ENCODE measurements at regions not wholly inside any gene's neighbourhood (a gene's known extent, or its start where the extent isn't known, plus 50 kb on each side); places are given as distances from the start of the nearest gene placed in this dataset.

DNA sequence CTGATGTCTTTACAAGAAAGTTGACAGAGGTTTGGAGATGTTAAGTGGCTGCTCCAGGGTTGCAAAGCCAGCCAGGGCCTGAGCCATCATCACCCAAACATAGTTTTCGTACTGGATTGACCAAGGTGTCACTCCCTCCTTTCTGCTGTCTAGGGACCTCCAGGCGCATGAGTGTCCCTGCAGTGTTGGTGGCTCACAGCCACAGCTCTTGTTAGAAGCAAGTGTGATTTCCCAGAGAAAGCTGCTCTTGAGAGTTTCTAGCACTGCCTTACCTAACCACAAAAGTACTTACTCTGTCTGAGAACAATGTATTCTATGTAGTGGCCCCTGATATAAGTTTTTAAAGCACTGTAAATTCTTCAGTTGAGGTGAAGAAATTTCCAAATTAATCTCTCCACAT lies 144.1 kb downstream of the SOX2 start:
- no peak for DNase-seq (ENCODE audit: low read depth in 2 of 2)

DNA sequence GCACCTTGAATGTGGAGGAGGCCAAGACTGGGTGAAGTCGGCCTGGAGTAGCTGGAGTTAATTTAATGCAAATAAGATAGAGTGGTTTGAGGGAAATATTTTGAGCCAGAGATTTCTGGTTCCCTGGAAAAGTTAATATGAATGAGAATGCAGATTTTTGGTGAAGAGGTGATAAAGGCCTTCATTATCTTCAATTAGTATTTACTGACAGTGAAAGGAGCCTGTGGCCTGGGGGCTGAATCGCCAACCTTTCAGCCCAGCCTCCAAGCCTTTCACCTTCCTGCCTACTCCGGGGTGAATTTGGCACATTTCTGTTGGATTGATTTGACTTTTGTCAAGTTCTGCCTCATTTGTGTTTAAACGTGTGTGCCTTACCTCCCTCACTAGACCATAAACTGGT lies 147.8 kb downstream of the SOX2 start:
- no peak for DNase-seq (ENCODE audit: low read depth in 2 of 2)

DNA sequence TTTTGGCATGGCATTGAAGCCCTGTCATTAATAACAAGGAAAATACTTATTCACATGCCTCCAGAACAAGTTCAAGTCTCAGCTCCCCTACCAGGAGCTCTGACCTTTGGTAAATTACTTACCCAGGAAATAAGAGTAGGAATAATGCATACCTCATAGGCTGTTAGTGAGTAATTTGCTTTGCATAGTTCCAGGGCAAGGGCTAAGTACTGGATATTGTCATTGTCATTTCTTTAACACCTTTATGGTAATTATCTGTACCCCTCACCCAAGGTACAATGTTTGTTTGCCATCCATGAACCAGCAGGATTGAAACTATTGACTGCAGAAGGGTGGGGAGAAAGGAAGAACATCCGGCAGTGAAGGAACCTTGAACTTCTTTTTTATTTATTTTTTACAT lies 148.5 kb downstream of the SOX2 start:
- no peak for DNase-seq (ENCODE audit: low read depth in 2 of 2)

DNA sequence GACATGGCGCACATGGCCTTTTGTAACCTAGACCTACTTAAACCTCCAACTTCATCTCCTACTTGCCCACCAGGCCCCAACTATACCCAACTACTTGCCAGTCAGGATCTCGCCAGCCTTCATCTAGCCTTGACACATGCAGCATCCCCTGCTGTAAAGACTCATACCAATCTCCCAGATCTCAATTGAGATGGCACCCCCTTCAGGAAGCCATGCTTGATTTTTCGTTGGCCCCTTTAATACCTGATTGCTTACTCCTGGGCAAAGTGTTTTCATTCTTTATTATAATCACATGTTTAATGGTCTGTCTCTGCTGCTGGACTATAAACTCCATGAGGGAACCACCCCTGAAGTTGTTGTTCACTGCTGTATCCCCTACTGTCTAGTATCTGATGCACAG lies 150.8 kb downstream of the SOX2 start:
- no peak for DNase-seq (ENCODE audit: low read depth in 2 of 2)

DNA sequence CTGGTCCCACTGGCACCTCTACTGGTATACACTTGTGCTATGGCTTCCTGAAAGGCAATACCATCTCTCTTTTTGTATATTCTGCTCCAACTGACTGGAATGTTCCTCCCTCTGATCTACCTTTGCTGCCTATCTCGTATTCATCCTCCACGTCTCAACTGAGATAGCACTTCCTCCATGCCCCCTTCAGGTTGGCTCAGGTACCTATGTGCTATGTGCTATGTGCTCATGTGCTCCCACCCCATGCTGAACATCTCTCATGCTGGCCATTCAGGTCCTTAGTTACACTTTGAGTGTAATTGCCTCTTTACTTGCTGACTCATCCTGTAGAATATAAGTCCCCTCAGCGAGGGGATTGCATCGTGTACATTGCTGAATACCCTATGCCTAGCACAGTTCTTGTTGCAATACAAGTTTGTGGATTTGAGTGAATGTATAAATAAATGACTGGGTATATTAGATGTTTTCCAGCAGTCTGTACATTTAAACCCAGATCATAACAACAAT lies 156.9 kb downstream of the SOX2 start:
- DNase-seq (ENCODE audit: low read depth in 2 of 2): no peak

DNA sequence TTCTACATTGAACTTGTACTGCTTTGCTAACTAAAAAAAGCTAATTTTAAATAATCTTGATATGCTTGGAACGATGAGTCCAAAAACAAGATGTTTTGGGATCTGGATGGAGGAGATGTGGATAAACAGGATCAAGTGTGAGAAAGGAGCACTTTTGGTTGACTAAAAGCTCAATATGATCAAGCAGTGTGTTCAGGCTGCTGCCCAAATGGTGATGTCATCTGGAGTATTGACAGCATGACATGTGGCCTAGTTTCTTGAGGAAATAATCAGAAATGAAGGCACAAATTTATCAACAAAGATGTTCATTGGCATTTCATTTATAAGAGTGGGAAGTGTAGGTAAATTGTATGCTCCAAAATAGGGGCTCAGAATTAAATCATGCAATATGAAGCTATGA lies 161.2 kb downstream of the SOX2 start:
- no peak for DNase-seq (ENCODE audit: low read depth in 2 of 2)

DNA sequence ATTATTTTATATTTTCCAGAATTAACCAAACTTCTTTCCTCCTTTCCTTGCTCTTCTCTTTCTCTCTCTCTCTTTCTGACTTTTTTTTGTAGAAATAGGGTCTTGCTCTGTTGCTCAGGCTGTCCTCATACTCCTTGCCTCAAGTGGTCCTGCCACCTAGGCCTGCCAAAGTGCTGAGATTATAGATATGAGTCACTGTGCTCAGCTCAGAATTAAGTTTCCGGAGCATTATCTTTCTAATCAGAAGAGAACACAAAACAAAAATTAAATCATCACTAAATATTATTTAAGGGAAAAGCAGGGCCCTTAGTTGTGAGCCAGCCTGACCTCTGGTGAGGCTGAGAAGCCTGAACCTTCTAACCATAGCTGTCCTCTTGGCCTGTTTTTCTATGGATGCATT lies 168.2 kb downstream of the SOX2 start:
- DNase-seq (ENCODE audit: low read depth in 2 of 2): no peak

DNA sequence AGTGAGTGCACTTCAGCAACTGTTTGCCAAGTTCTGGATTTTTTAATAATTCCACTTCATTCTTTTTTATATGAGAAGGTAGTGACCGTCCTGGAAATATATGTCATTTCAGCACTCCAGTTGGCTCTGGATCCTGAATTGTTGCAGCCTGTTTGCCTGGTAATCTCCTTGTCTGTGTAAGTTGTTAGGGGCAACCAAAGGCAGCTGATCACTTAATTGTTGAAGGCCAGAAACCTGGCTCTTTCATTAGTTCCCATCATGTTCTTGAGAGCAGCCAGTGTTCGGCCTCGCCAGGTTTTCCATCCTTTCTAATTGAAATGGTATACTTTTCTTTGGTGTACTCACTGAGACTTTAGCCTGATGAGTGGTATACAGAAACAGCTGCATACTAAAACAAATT lies 168.6 kb downstream of the SOX2 start:
- DNase-seq (ENCODE audit: low read depth in 2 of 2): no peak

- DNase-seq (ENCODE audit: low read depth in 2 of 2): no peak
Measured at GRCh38 chr3:181881749-181882148, 170.0 kb downstream of the SOX2 start.

DNA sequence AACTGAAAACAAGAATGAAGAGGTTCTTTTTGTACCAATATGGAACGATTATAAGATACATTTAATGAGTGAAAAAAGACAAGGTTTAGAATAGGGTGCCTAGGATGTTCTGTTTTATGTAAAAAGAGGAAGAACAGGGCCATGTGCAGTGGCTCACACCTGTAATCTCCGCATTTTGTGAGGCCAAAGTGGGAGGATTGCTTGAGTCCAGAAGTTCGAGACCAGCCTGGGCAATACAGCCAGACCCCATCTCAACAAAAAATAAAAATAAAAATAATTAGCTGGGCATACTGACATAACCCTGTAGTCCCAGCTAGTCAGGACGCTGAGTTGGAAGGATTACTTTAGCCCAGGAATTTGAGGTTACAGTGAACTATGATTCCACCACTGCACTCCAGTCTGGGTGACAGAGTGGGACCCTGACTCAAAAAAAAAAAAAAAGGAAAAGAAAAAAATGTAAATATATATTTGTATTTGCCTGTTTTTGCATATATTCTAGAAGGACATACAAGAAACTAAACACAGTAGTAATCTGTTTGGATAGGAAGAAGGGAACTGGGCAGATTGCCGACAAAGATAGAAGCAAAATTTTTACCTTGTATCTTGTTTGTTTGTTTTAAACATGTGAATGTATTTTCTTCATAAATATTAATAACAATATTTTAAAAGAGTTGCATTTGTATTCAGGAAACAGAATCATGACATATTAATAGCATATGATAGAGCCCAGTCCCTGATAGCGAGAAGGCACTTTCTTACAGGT lies 174.3 kb downstream of the SOX2 start:
- DNase-seq (ENCODE audit: low read depth in 2 of 2): no peak

GRCh38 chr3:181886676-181887075 lies 175.0 kb downstream of the SOX2 start:
- no peak for DNase-seq (ENCODE audit: low read depth in 2 of 2)

DNA sequence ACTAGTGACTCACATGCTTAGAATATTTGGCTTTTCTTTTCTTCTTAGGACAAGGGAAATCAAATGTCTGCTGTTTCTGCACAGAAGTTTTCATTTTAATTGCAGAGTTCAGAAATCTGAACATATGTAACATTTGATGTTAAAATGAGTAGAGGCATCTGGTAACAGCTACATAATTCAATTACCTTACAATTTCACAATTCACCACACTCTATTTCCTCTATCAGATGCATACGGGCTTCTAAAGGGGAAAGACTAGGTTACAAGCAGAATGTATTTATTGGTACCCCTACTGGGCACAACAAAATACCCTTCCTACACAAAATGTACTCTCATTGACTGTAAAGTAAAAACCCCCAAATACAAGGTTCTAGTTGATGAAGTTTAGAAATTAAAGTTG lies 176.0 kb downstream of the SOX2 start:
- no peak for DNase-seq (ENCODE audit: low read depth in 2 of 2)

DNA sequence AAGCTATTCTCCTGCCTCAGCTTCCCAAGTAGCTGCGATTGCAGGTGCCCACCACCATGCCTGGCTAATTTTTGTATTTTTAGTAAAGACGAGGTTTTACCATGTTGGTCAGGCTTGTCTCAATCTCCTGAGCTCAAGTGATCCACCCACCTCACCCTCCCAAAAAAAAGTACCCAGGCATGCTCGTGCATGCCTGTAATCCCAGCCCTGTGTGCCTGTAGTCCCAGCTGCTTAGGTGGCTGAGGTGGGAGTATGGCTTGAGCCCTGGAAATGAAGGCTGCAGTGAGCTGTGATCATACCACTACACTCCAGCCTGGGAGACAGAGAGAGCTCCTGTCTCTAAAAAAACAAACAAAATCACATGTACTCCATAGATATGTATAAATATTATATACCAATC lies 176.5 kb downstream of the SOX2 start:
- DNase-seq (ENCODE audit: low read depth in 2 of 2): no peak

GRCh38 chr3:181892848-181893247 lies 181.1 kb downstream of the SOX2 start:
- no peak for DNase-seq (ENCODE audit: low read depth in 2 of 2)

GRCh38 chr3:181896605-181897004 lies 184.9 kb downstream of the SOX2 start:
- no peak for DNase-seq (ENCODE audit: low read depth in 2 of 2)

DNA sequence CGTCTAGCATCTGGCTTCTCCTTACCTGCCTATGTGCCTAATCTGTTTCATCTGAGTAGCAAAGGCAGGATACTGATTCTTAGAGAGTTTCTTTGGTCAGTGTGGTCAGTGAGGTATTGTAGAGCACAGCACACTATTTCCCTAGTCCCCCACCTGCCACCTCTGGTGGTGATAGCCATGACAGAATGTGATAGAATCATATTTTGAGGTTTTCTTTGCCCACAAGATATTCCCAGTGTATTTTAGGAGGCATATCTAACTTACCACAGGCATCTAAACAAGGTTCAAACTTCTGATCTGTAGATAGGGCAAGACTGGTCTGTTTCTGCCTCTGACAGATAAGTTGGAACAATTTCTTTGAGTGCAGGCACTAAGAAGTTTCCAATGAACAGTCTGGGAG lies 188.0 kb downstream of the SOX2 start:
- no peak for DNase-seq (ENCODE audit: low read depth in 2 of 2)

DNA sequence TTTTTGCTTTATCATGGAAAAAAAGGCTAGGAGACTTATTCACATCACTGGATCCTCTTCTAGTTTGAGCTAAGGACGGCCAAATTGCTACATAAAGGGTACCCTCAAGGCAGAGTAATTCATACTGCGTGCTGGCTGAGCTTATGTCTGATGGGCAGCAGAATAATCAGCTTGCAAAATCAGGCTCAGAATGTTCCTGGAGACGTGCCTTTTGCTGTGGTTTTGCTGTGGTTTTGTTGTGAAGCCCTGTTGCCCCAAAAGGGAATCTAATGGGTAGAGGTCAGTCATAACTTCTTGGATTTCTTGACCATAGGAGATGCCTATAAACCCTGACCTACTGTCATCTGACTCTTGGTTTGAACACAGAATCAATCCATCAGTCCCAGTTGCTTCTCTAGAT lies 189.9 kb downstream of the SOX2 start:
- no peak for DNase-seq (ENCODE audit: low read depth in 2 of 2)

- DNase-seq (ENCODE audit: low read depth in 2 of 2): no peak
Measured at GRCh38 chr3:181906338-181906737, 194.6 kb downstream of the SOX2 start.

DNA sequence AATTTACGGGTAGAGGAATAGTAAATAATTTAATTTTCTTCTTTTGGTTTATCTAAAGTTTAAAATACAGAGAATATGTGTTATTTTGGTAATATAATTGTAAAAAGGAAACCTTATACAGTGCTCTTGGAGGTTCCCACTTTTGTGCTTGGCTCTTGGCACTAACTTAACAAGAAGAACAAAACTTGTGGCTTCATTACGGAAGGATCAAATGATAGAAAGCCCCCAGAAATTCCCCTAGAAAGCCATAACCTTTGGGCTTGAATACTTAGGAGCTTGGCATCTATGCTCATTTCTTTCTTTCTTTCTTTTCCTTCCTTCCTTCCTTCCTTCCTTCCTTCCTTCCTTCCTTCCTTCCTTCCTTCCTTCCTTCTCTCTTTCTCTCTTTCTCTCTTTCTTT lies 197.5 kb downstream of the SOX2 start:
- DNase-seq (ENCODE audit: low read depth in 2 of 2): no peak

- no peak for DNase-seq (ENCODE audit: low read depth in 2 of 2)
Measured at GRCh38 chr3:181912384-181912783, 200.7 kb downstream of the SOX2 start.

DNA sequence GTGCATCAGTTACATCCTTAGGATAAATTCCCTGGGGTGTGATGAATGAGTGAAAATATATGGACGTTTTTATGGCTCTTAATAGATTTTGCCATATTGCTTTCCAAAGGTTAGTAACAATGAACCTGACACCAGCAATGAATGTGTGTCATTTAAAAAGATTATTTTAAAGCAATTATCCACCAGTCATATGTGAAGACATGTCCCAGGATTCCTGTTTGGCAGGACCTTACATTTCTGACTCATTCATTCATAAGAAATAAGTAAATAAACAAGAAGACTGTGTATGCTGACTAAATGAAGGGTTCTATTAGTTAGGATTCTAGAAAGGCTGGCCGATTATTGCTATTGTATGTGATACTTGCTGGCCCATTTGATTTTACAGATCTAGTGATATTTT lies 201.5 kb downstream of the SOX2 start:
- no peak for DNase-seq (ENCODE audit: low read depth in 2 of 2)

DNA sequence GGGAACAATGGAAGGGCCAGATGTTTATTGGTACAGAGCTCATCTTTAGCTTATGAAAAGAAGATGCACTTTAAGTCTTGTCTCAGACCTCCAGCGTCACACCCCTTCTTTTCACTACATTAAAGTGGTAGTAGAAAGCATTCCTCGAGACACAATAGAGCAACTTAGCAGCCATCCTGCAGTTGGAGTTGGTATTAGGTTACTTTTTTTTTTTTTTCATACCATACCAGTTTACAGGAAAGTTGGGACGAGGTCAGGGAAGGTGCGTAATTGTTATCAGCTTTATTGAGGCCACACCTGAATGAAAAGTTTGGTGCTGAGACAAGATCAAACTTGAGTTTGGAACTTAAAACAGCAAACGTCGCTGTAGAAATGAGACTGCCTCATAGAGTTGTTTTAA lies 203.8 kb downstream of the SOX2 start:
- DNase-seq (ENCODE audit: low read depth in 2 of 2): no peak

GRCh38 chr3:181916013-181916412 lies 204.3 kb downstream of the SOX2 start:
- DNase-seq (ENCODE audit: low read depth in 2 of 2): no peak

- DNase-seq (ENCODE audit: low read depth in 2 of 2): no peak
Measured at GRCh38 chr3:181917027-181917426, 205.3 kb downstream of the SOX2 start.
